Upper lobe of left lung (tissue), 4 donors: ENCODE measurements at regions not wholly inside any gene's neighbourhood (a gene's known extent, or its start where the extent isn't known, plus 50 kb on each side); places are given as distances from the start of the nearest gene placed in this dataset.

Source experiments
- POLR2AphosphoS5 ChIP-seq, 2 donors: sonication (generic); formaldehyde crosslinking; IDR thresholded peaks; one replicate each; pipeline ENCODE4 v1.5.1; 2017; ENCODE audit warnings: antibody characterized with exemption in 2 of 2
- TF ChIP-seq, protein P1 (sequence below), 6 experiments: fragments of 450-650 bp in 4 of 6; fragments of 200-600 bp in 2 of 6; sonication (generic) in 2 of 6; IDR thresholded peaks; one replicate each; pipeline ENCODE4 v1.5.1; 2016 to 2019; ENCODE audit warnings: antibody characterized with exemption in 6 of 6

GRCh38 chr10:84801156-84801555, 472.8 kb downstream of the CCSER2 start:
- no peak for TF ChIP-seq POLR2AphosphoS5 (IDR thresholded peaks at IDR 0.05)
- TF ChIP-seq, protein P1, sequence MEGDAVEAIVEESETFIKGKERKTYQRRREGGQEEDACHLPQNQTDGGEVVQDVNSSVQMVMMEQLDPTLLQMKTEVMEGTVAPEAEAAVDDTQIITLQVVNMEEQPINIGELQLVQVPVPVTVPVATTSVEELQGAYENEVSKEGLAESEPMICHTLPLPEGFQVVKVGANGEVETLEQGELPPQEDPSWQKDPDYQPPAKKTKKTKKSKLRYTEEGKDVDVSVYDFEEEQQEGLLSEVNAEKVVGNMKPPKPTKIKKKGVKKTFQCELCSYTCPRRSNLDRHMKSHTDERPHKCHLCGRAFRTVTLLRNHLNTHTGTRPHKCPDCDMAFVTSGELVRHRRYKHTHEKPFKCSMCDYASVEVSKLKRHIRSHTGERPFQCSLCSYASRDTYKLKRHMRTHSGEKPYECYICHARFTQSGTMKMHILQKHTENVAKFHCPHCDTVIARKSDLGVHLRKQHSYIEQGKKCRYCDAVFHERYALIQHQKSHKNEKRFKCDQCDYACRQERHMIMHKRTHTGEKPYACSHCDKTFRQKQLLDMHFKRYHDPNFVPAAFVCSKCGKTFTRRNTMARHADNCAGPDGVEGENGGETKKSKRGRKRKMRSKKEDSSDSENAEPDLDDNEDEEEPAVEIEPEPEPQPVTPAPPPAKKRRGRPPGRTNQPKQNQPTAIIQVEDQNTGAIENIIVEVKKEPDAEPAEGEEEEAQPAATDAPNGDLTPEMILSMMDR (IDR thresholded peaks at IDR 0.05), result no peak
